ENCODE measurements at regions not wholly inside any gene's neighbourhood (a gene's known extent, or its start where the extent isn't known, plus 50 kb on each side); places are given as distances from the start of the nearest gene placed in this dataset.

- H3K4me1 ChIP-seq (ENCODE audit: insufficient read depth, poor library complexity, severe bottlenecking): no peaks in the 10 kb centered on the region
- no peak for DNase-seq (ENCODE audit: low spot score)
- no peak overlapping the region for H3K27ac ChIP-seq (ENCODE audit: poor library complexity, severe bottlenecking)
- no peak for TF ChIP-seq CTCF (IDR thresholded peaks at IDR 0.05; ENCODE audit: poor library complexity, severe bottlenecking)
- no peaks in the 10 kb centered on the region for H3K27me3 ChIP-seq (ENCODE audit: insufficient read depth, poor library complexity, severe bottlenecking)
- no peak for ATAC-seq (ENCODE audit: low read depth)
- no peaks in the 10 kb centered on the region for H3K9me3 ChIP-seq (ENCODE audit: severe bottlenecking)
- H3K4me3 ChIP-seq (ENCODE audit: severe bottlenecking): no peak overlapping the region
- no peaks in the 10 kb centered on the region for H3K36me3 ChIP-seq (ENCODE audit: low read depth)
These were observed 229.2 kb downstream of the C1D start for GRCh38 chr2:67833632-67834031.

GRCh38 chr2:67834482-67834881 lies 228.3 kb downstream of the C1D start:
- no peaks in the 10 kb centered on the region for H3K9me3 ChIP-seq (ENCODE audit: severe bottlenecking)
- ATAC-seq (ENCODE audit: low read depth) (no peak), DNase-seq (ENCODE audit: low spot score) (no peak)
- H3K4me1 ChIP-seq (ENCODE audit: insufficient read depth, poor library complexity, severe bottlenecking): no peaks in the 10 kb centered on the region
- H3K27me3 ChIP-seq (ENCODE audit: insufficient read depth, poor library complexity, severe bottlenecking): no peaks in the 10 kb centered on the region
- no peak for TF ChIP-seq CTCF (IDR thresholded peaks at IDR 0.05; ENCODE audit: poor library complexity, severe bottlenecking)
- H3K4me3 ChIP-seq (ENCODE audit: severe bottlenecking): no peak overlapping the region
- no peaks in the 10 kb centered on the region for H3K36me3 ChIP-seq (ENCODE audit: low read depth)
- H3K27ac ChIP-seq (ENCODE audit: poor library complexity, severe bottlenecking): no peak overlapping the region

- ATAC-seq (ENCODE audit: low read depth): no peak
These were observed 227.5 kb downstream of the C1D start for GRCh38 chr2:67835266-67835665.

GRCh38 chr2:67836866-67837265 lies 225.9 kb downstream of the C1D start:
- ATAC-seq (ENCODE audit: low read depth): no peak
- no peak for DNase-seq (ENCODE audit: low spot score)
- Histone ChIP-seq H3K9me3 (ENCODE audit: severe bottlenecking) (no peaks in the 10 kb centered on the region), H3K27me3 (ENCODE audit: insufficient read depth, poor library complexity, severe bottlenecking) (no peaks in the 10 kb centered on the region), H3K27ac (ENCODE audit: poor library complexity, severe bottlenecking) (no peak overlapping the region), H3K36me3 (ENCODE audit: low read depth) (no peaks in the 10 kb centered on the region), H3K4me1 (ENCODE audit: insufficient read depth, poor library complexity, severe bottlenecking) (no peaks in the 10 kb centered on the region), H3K4me3 (ENCODE audit: severe bottlenecking) (no peak overlapping the region)
- TF ChIP-seq CTCF (IDR thresholded peaks at IDR 0.05; ENCODE audit: poor library complexity, severe bottlenecking): no peak

More at GRCh38 chr2:67835266-67835665, 227.5 kb downstream of the C1D start:
- H3K27me3 ChIP-seq (ENCODE audit: insufficient read depth, poor library complexity, severe bottlenecking): no peaks in the 10 kb centered on the region
- no peak for TF ChIP-seq CTCF (IDR thresholded peaks at IDR 0.05; ENCODE audit: poor library complexity, severe bottlenecking)
- no peak overlapping the region for H3K27ac ChIP-seq (ENCODE audit: poor library complexity, severe bottlenecking)
- H3K4me3 ChIP-seq (ENCODE audit: severe bottlenecking): no peak overlapping the region
- no peak for DNase-seq (ENCODE audit: low spot score)
- no peaks in the 10 kb centered on the region for H3K36me3 ChIP-seq (ENCODE audit: low read depth)
- H3K9me3 ChIP-seq (ENCODE audit: severe bottlenecking): no peaks in the 10 kb centered on the region
- H3K4me1 ChIP-seq (ENCODE audit: insufficient read depth, poor library complexity, severe bottlenecking): no peaks in the 10 kb centered on the region

DNA sequence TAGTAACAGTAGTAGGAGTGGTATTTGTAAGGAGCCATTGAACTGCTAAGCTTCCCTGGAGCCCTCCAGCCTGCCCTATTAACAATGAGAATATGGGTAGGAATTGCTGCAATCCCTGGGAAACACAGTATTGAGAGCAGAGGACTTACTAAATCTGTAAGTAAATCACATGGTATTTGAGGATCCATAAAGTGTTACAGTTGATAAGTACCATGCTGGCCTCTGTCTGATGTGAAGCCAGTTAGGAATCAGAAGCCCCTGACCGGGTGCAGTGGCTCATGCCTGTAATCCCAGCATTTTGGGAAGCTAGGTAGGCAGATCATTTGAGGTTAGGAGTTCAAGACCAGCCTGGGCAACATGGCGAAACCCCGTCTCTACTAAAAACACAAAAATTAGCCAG lies 224.6 kb downstream of the C1D start:
- ATAC-seq (ENCODE audit: low read depth) (no peak), DNase-seq (ENCODE audit: low spot score) (no peak)
- no peaks in the 10 kb centered on the region for H3K27me3 ChIP-seq (ENCODE audit: insufficient read depth, poor library complexity, severe bottlenecking)
- no peak for TF ChIP-seq CTCF (IDR thresholded peaks at IDR 0.05; ENCODE audit: poor library complexity, severe bottlenecking)
- H3K4me3 ChIP-seq (ENCODE audit: severe bottlenecking): no peak overlapping the region
- H3K9me3 ChIP-seq (ENCODE audit: severe bottlenecking): no peaks in the 10 kb centered on the region
- no peaks in the 10 kb centered on the region for H3K36me3 ChIP-seq (ENCODE audit: low read depth)
- no peaks in the 10 kb centered on the region for H3K4me1 ChIP-seq (ENCODE audit: insufficient read depth, poor library complexity, severe bottlenecking)
- H3K27ac ChIP-seq (ENCODE audit: poor library complexity, severe bottlenecking): no peak overlapping the region

Measured in RWPE2 (cell line).